ENCODE measurements at regions not wholly inside any gene's neighbourhood (a gene's known extent, or its start where the extent isn't known, plus 50 kb on each side); places are given as distances from the start of the nearest gene placed in this dataset.

DNA sequence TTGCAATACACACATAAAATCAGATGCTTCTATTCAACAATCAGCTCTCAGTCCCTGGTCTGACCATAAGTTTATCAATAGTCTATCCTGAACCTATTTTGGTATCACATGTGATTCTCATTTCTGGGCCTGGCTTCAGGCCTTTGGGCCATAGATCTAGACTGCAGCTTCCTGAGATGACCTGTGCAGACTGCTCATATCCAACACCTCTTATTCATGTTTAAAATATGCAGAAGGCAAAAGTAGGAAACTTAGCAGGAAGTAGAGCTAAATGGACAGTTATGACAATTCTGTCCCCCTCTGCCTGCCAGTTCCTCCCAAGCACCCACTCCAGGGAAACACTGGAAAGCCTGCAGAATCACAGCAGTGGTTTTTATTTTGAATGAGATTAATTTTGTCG, 53.3 kb downstream of the C7orf25 start:
- no peaks in the 10 kb centered on the region for H3K9me3 ChIP-seq (ENCODE audit: insufficient read depth, low read length, severe bottlenecking)
- H3K4me2 ChIP-seq (ENCODE audit: insufficient read depth, low read length), result no peak overlapping the region
- no peak overlapping the region for H3K9ac ChIP-seq (ENCODE audit: low read depth, low read length)
- H3K4me3 ChIP-seq (ENCODE audit: low read depth in 1 of 2, low read length in 2 of 2), result no peak overlapping the region
- H3K27me3 ChIP-seq (ENCODE audit: insufficient read depth, low read length, poor library complexity), result no peaks in the 10 kb centered on the region
- H3K27ac ChIP-seq (ENCODE audit: low read length), result no peak overlapping the region
- TF ChIP-seq EZH2 (IDR thresholded peaks at IDR 0.05; ENCODE audit: borderline replicate concordance, low read depth, low read length, severe bottlenecking), result no peak
- TF ChIP-seq, protein P1, sequence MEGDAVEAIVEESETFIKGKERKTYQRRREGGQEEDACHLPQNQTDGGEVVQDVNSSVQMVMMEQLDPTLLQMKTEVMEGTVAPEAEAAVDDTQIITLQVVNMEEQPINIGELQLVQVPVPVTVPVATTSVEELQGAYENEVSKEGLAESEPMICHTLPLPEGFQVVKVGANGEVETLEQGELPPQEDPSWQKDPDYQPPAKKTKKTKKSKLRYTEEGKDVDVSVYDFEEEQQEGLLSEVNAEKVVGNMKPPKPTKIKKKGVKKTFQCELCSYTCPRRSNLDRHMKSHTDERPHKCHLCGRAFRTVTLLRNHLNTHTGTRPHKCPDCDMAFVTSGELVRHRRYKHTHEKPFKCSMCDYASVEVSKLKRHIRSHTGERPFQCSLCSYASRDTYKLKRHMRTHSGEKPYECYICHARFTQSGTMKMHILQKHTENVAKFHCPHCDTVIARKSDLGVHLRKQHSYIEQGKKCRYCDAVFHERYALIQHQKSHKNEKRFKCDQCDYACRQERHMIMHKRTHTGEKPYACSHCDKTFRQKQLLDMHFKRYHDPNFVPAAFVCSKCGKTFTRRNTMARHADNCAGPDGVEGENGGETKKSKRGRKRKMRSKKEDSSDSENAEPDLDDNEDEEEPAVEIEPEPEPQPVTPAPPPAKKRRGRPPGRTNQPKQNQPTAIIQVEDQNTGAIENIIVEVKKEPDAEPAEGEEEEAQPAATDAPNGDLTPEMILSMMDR (IDR thresholded peaks at IDR 0.05; ENCODE audit: borderline replicate concordance, extremely low read depth, low read length, poor library complexity, severe bottlenecking), result no peak
- no peak overlapping the region for H2AFZ ChIP-seq (ENCODE audit: low read depth, low read length)
- no peak for DNase-seq
- no peaks in the 10 kb centered on the region for H4K20me1 ChIP-seq (ENCODE audit: insufficient read depth, low read length)
- no peaks in the 10 kb centered on the region for H3K36me3 ChIP-seq (ENCODE audit: insufficient read depth, low read length)
- no peaks in the 10 kb centered on the region for H3K79me2 ChIP-seq (ENCODE audit: insufficient read depth, low read length)
- H3K4me1 ChIP-seq (ENCODE audit: insufficient read depth, low read length), result no peaks in the 10 kb centered on the region
- no peak for ATAC-seq (ENCODE audit: insufficient read depth, low read depth)

DNA sequence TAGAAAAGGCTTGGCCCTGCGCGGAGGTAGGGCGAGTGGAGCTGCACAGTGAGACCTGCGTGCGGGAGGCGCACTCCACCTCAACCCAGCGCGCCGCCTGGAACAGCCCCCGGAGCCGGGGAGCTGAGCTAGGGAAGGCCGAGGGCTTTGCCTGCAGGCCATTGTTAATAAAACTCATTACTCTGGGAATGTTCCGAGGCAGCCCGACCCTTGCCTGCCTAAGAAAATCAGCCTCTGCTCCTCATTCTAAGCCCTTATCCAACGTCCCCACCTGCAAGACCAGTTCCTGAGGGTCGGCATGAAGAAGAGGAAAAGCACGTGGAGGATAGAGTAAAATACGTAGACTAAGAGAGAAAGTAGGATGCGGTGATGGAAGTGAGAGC, 55.3 kb downstream of the C7orf25 start:
- Histone ChIP-seq H2AFZ (ENCODE audit: low read depth, low read length) (no peak overlapping the region), H3K9me3 (ENCODE audit: insufficient read depth, low read length, severe bottlenecking) (no peaks in the 10 kb centered on the region), H3K4me3 (ENCODE audit: low read depth in 1 of 2, low read length in 2 of 2) (no peak overlapping the region), H3K4me1 (ENCODE audit: insufficient read depth, low read length) (no peaks in the 10 kb centered on the region), H3K9ac (ENCODE audit: low read depth, low read length) (no peak overlapping the region), H3K27me3 (ENCODE audit: insufficient read depth, low read length, poor library complexity) (peaks cover 12% of the 10 kb centered on the region), H3K79me2 (ENCODE audit: insufficient read depth, low read length) (no peaks in the 10 kb centered on the region), H3K36me3 (ENCODE audit: insufficient read depth, low read length) (no peaks in the 10 kb centered on the region), H3K4me2 (ENCODE audit: insufficient read depth, low read length) (no peak overlapping the region), H3K27ac (ENCODE audit: low read length) (no peak overlapping the region), H4K20me1 (ENCODE audit: insufficient read depth, low read length) (no peaks in the 10 kb centered on the region)
- no peak for DNase-seq
- TF ChIP-seq EZH2 (IDR thresholded peaks at IDR 0.05; ENCODE audit: borderline replicate concordance, low read depth, low read length, severe bottlenecking), result no peak
- TF ChIP-seq, protein P1 (IDR thresholded peaks at IDR 0.05; ENCODE audit: borderline replicate concordance, extremely low read depth, low read length, poor library complexity, severe bottlenecking), result no peak
- ATAC-seq (ENCODE audit: insufficient read depth, low read depth), result no peak

DNA sequence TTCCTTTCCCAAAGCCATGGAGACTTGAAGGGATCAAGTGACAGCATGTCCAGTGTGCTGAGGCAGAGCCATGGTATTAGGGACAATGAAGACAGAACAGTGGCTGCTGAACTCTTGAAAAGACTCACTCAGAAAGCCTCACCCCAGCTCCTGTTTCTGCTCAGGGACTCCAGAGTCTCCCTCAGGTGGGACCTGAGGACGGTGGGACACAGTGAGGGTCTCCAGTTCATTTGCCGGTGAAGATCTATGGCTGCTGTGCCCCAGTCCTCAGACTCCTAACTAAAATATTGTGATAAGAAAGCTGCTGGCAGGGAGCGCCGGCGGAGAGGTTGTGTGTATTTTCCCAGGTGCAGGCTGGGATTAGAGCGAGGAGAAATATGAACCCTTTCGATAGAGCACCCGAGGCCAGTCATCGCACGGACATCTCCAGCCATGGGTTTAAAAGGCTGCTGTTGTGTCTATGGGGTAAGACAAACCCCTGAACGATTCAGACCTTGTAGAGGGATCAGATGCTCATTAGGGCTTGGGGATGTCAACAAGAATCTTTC, 57.2 kb downstream of the C7orf25 start:
- Histone ChIP-seq H3K4me1 (ENCODE audit: insufficient read depth, low read length) (no peaks in the 10 kb centered on the region), H3K27me3 (ENCODE audit: insufficient read depth, low read length, poor library complexity) (peaks cover 12% of the 10 kb centered on the region), H3K27ac (ENCODE audit: low read length) (no peak overlapping the region), H3K9ac (ENCODE audit: low read depth, low read length) (no peak overlapping the region), H4K20me1 (ENCODE audit: insufficient read depth, low read length) (no peaks in the 10 kb centered on the region), H3K4me2 (ENCODE audit: insufficient read depth, low read length) (no peak overlapping the region), H3K4me3 (ENCODE audit: low read depth in 1 of 2, low read length in 2 of 2) (no peak overlapping the region), H3K36me3 (ENCODE audit: insufficient read depth, low read length) (no peaks in the 10 kb centered on the region), H3K79me2 (ENCODE audit: insufficient read depth, low read length) (no peaks in the 10 kb centered on the region), H3K9me3 (ENCODE audit: insufficient read depth, low read length, severe bottlenecking) (no peaks in the 10 kb centered on the region), H2AFZ (ENCODE audit: low read depth, low read length) (no peak overlapping the region)
- DNase-seq, result no peak
- TF ChIP-seq, protein P1 (IDR thresholded peaks at IDR 0.05; ENCODE audit: borderline replicate concordance, extremely low read depth, low read length, poor library complexity, severe bottlenecking), result no peak
- no peak for TF ChIP-seq EZH2 (IDR thresholded peaks at IDR 0.05; ENCODE audit: borderline replicate concordance, low read depth, low read length, severe bottlenecking)
- no peak for ATAC-seq (ENCODE audit: insufficient read depth, low read depth)

GRCh38 chr7:42852531-42852930, 59.3 kb downstream of the C7orf25 start:
- Histone ChIP-seq H3K9me3 (ENCODE audit: insufficient read depth, low read length, severe bottlenecking) (no peaks in the 10 kb centered on the region), H3K36me3 (ENCODE audit: insufficient read depth, low read length) (no peaks in the 10 kb centered on the region), H3K27ac (ENCODE audit: low read length) (no peak overlapping the region), H3K4me3 (ENCODE audit: low read depth in 1 of 2, low read length in 2 of 2) (no peak overlapping the region), H3K79me2 (ENCODE audit: insufficient read depth, low read length) (no peaks in the 10 kb centered on the region), H3K4me1 (ENCODE audit: insufficient read depth, low read length) (no peaks in the 10 kb centered on the region), H3K4me2 (ENCODE audit: insufficient read depth, low read length) (no peak overlapping the region), H4K20me1 (ENCODE audit: insufficient read depth, low read length) (no peaks in the 10 kb centered on the region), H3K27me3 (ENCODE audit: insufficient read depth, low read length, poor library complexity) (peaks cover 12% of the 10 kb centered on the region), H2AFZ (ENCODE audit: low read depth, low read length) (no peak overlapping the region), H3K9ac (ENCODE audit: low read depth, low read length) (no peak overlapping the region)
- TF ChIP-seq, protein P1 (IDR thresholded peaks at IDR 0.05; ENCODE audit: borderline replicate concordance, extremely low read depth, low read length, poor library complexity, severe bottlenecking), result no peak
- no peak for TF ChIP-seq EZH2 (IDR thresholded peaks at IDR 0.05; ENCODE audit: borderline replicate concordance, low read depth, low read length, severe bottlenecking)
- no peak for DNase-seq
- ATAC-seq (ENCODE audit: insufficient read depth, low read depth), result no peak

Measured in DND-41 (cell line).